Spleen (tissue), 11 donors: ENCODE measurements at regions not wholly inside any gene's neighbourhood (a gene's known extent, or its start where the extent isn't known, plus 50 kb on each side); places are given as distances from the start of the nearest gene placed in this dataset.

Experiments used
- DNase-seq: peaks from one replicate; pipeline ENCODE4 v3.0.0-alpha.2; 2020
- H3K27ac ChIP-seq, 8 donors: fragments of 200-600 bp; sonication (generic) in 7 of 8; 1 replicate in 4 of 8; 2 replicates in 4 of 8; pipeline versions ENCODE4 v1.5.0 to v1.8.0; 2016 to 2021; ENCODE audit warnings: inconsistent platforms in 4 of 8, mild to moderate bottlenecking in 4 of 8, moderate library complexity in 1 of 8
- H3K27me3 ChIP-seq, 7 donors: fragments of 200-600 bp; sonication (generic) in 6 of 7; replicated peaks in 1 of 7; 1 replicate in 4 of 7; 2 replicates in 3 of 7; pipeline versions ENCODE4 v1.5.0 to v1.8.0; 2016 to 2021; ENCODE audit warnings: inconsistent platforms in 3 of 7, mild to moderate bottlenecking in 1 of 7
- H3K36me3 ChIP-seq, 6 donors: fragments of 200-600 bp; sonication (generic) in 5 of 6; 1 replicate in 4 of 6; 2 replicates in 2 of 6; pipeline versions ENCODE4 v1.5.0 to v1.8.0; 2016 to 2021; ENCODE audit warnings: inconsistent platforms in 2 of 6
- H3K4me1 ChIP-seq, 6 donors: fragments of 200-600 bp; sonication (generic) in 5 of 6; 1 replicate in 3 of 6; 2 replicates in 3 of 6; pipeline versions ENCODE4 v1.5.0 to v1.8.0; 2016 to 2021; ENCODE audit warnings: inconsistent platforms in 3 of 6
- H3K4me3 ChIP-seq, 8 donors: fragments of 200-600 bp; sonication (generic) in 7 of 8; 1 replicate in 4 of 8; 2 replicates in 4 of 8; pipeline versions ENCODE4 v1.5.0 to v1.8.0; 2016 to 2021; ENCODE audit warnings: inconsistent platforms in 4 of 8, mild to moderate bottlenecking in 4 of 8, moderate library complexity in 2 of 8
- H3K9me3 ChIP-seq, 8 donors: fragments of 200-600 bp; sonication (generic) in 7 of 8; 1 replicate in 4 of 8; 2 replicates in 4 of 8; pipeline versions ENCODE4 v1.5.0 to v1.8.0; 2016 to 2021; ENCODE audit warnings: inconsistent platforms in 4 of 8
- POLR2A ChIP-seq, 3 donors: fragments of 450-650 bp; IDR thresholded peaks; one replicate each; pipeline ENCODE4 v1.5.1; 2017; ENCODE audit warnings: antibody characterized with exemption in 3 of 3, mild to moderate bottlenecking in 1 of 3
- POLR2AphosphoS5 ChIP-seq, 3 donors: sonication (generic); formaldehyde crosslinking; IDR thresholded peaks; one replicate each; pipeline ENCODE4 v1.5.1; 2017; ENCODE audit warnings: antibody characterized with exemption in 3 of 3
- WGBS, 5 donors: extraction: QIAGEN DNeasy Blood & Tissue Kit in 3 of 5; methylation state at CpG; one replicate each; pipeline versions ENCODE4 v1.1.5 to v1.1.7; 2013 to 2018; 5-methylcytosine and 5-hydroxymethylcytosine counted together
- intact Hi-C: fragments of 100-400 bp; cut with DNase I; formaldehyde crosslinking; loops from one replicate; pipeline ENCODE4 v1.15.0; 2023; ENCODE audit warnings: low total_unique reads
- TF ChIP-seq, protein P1 (sequence below), 11 experiments: fragments of 200-600 bp in 7 of 11; fragments of 450-650 bp in 4 of 11; sonication (generic) in 4 of 11; IDR thresholded peaks in 8 of 11; conservative IDR thresholded peaks in 3 of 11; 1 replicate in 7 of 11; 2 replicates in 4 of 11; pipeline versions ENCODE4 v1.4.0 to v1.8.0; 2016 to 2021; ENCODE audit warnings: antibody characterized with exemption in 11 of 11, inconsistent platforms in 4 of 11, mild to moderate bottlenecking in 1 of 11
- donor health status: healthy with polysubstance abuse.
- donor health status: DM: no; HTN: no; CAD: no; lungs with moderate emphysema.
- donor health status: DM: no; HTN: no; CAD: no.
- donor health status: Bipolar disorder and iron deficiency.
- donor health status: healthy.
- donor health status: DM: no; HTN: no; CAD: no.
- donor health status: DM: yes; HTN: yes; CAD: no.

GRCh38 chr16:62167551-62167950, 131.3 kb upstream of the CDH8 start:
- no peak for DNase-seq
- intact Hi-C loops: no loop called here
- Histone ChIP-seq H3K4me3 (no peak overlapping the region), H3K27ac (no peak overlapping the region), H3K4me1 (no peaks in the 10 kb centered on the region), H3K9me3 (peaks cover 0 to 40% (median 23%) of the 10 kb centered on the region in 8 donors), H3K36me3 (no peaks in the 10 kb centered on the region), H3K27me3 (no peaks in the 10 kb centered on the region)
- no peak for TF ChIP-seq POLR2A (IDR thresholded peaks at IDR 0.05)
- TF ChIP-seq POLR2AphosphoS5 (IDR thresholded peaks at IDR 0.05): no peak
- TF ChIP-seq, protein P1, sequence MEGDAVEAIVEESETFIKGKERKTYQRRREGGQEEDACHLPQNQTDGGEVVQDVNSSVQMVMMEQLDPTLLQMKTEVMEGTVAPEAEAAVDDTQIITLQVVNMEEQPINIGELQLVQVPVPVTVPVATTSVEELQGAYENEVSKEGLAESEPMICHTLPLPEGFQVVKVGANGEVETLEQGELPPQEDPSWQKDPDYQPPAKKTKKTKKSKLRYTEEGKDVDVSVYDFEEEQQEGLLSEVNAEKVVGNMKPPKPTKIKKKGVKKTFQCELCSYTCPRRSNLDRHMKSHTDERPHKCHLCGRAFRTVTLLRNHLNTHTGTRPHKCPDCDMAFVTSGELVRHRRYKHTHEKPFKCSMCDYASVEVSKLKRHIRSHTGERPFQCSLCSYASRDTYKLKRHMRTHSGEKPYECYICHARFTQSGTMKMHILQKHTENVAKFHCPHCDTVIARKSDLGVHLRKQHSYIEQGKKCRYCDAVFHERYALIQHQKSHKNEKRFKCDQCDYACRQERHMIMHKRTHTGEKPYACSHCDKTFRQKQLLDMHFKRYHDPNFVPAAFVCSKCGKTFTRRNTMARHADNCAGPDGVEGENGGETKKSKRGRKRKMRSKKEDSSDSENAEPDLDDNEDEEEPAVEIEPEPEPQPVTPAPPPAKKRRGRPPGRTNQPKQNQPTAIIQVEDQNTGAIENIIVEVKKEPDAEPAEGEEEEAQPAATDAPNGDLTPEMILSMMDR (IDR thresholded peaks at IDR 0.05 in 8 of 11, conservative IDR thresholded peaks at IDR 0.05 in 3 of 11): no peak
- 81 to 91% (median 88%) methylated on average over 1 of the region's 1 CpG for whole genome bisulfite sequencing, 5 donors

DNA sequence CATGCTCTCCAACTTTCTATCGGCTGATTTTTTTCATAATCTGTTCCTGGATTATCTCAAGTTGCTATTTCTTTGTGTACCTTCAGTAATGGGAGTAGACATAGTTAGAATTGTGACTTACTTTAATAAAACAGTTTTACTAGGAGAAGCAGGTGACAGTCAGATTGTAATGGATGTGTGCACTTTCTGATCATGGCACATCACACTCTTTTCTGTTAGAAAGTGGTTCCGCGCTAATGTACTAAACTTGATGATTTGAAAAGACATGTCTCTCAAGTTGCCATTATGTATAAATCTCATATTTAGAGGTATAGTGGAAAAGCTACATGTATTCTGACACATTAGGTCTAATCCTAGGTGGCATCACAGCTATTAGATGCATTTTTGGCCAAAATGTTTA, 121.3 kb upstream of the CDH8 start:
- Histone ChIP-seq H3K36me3 (no peaks in the 10 kb centered on the region), H3K9me3 (peaks cover 0 to 15% (median 0%) of the 10 kb centered on the region in 8 donors)

DNA sequence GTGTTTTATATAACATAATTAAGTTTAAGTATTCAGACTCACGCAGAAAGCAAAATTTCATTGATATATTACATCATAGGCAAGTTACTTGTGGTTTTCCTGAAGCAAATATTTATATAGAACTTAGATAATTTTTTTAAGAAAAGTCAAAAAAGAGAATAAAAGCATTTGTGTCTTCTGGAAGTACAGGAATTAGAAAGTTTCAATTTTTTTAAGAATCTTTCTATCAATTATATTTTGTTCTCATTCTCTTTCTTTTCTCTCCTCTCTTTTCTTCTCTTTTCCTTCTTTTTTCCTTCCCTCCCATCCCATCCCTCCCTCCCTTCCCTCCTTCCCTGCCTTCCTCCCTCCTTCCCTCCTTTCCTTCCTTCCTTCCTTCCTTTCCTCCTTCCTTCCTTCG, 120.7 kb upstream of the CDH8 start:
- Histone ChIP-seq H3K27me3 (no peaks in the 10 kb centered on the region), H3K27ac (no peak overlapping the region), H3K36me3 (no peaks in the 10 kb centered on the region), H3K4me3 (no peak overlapping the region), H3K4me1 (no peaks in the 10 kb centered on the region), H3K9me3 (peaks cover 0 to 9% (median 0%) of the 10 kb centered on the region in 8 donors)
- TF ChIP-seq POLR2A (IDR thresholded peaks at IDR 0.05) (no peak), POLR2AphosphoS5 (IDR thresholded peaks at IDR 0.05) (no peak)
- TF ChIP-seq, protein P1 (IDR thresholded peaks at IDR 0.05 in 8 of 11, conservative IDR thresholded peaks at IDR 0.05 in 3 of 11): no peak
- WGBS, 5 donors: 70 to 82% (median 77%) methylated on average over 2 of the region's 2 CpGs
- DNase-seq: no peak
- intact Hi-C loops: no loop called here

More for the DNA sequence above, 121.3 kb upstream of the CDH8 start:
- WGBS, 5 donors: 92 to 98% (median 95%) methylated on average over 3 of the region's 3 CpGs
- no peaks in the 10 kb centered on the region for H3K27me3 ChIP-seq
- H3K27ac ChIP-seq: no peak overlapping the region
- no peak overlapping the region for H3K4me3 ChIP-seq
- H3K4me1 ChIP-seq: no peaks in the 10 kb centered on the region
- DNase-seq: no peak
- no peak for TF ChIP-seq POLR2AphosphoS5 (IDR thresholded peaks at IDR 0.05)
- TF ChIP-seq, protein P1 (IDR thresholded peaks at IDR 0.05 in 8 of 11, conservative IDR thresholded peaks at IDR 0.05 in 3 of 11): no peak
- no peak for TF ChIP-seq POLR2A (IDR thresholded peaks at IDR 0.05)
- intact Hi-C loops: no loop called here

- H3K36me3 ChIP-seq: no peaks in the 10 kb centered on the region
- no peak for TF ChIP-seq POLR2AphosphoS5 (IDR thresholded peaks at IDR 0.05)
- TF ChIP-seq POLR2A (IDR thresholded peaks at IDR 0.05): no peak
- TF ChIP-seq, protein P1 (IDR thresholded peaks at IDR 0.05 in 8 of 11, conservative IDR thresholded peaks at IDR 0.05 in 3 of 11): no peak
- no peak overlapping the region for H3K4me3 ChIP-seq
- H3K27me3 ChIP-seq: no peaks in the 10 kb centered on the region
- peaks cover 0 to 7% (median 0%) of the 10 kb centered on the region in 8 donors for H3K9me3 ChIP-seq
- intact Hi-C loops: no loop called here
- DNase-seq: no peak
- H3K27ac ChIP-seq: no peak overlapping the region
- no peaks in the 10 kb centered on the region for H3K4me1 ChIP-seq
Measured at GRCh38 chr16:62149631-62150030, 113.4 kb upstream of the CDH8 start.
